Breast epithelium (tissue), 3 donors: ENCODE measurements at regions not wholly inside any gene's neighbourhood (a gene's known extent, or its start where the extent isn't known, plus 50 kb on each side); places are given as distances from the start of the nearest gene placed in this dataset.
A peak's percentile ranks its signal among the peaks of the same experiment; 100 is the strongest.

Source experiments
- POLR2AphosphoS5 ChIP-seq, 3 donors: sonication (generic); formaldehyde crosslinking; IDR thresholded peaks; one replicate each; pipeline ENCODE4 v1.6.1; 2017; ENCODE audit warnings: antibody characterized with exemption in 3 of 3
- TF ChIP-seq, protein P1 (sequence below), 3 donors: fragments of 450-650 bp; IDR thresholded peaks; one replicate each; pipeline ENCODE4 v1.5.1; 2016 to 2017; ENCODE audit warnings: antibody characterized with exemption in 3 of 3, mild to moderate bottlenecking in 3 of 3, moderate library complexity in 3 of 3

DNA sequence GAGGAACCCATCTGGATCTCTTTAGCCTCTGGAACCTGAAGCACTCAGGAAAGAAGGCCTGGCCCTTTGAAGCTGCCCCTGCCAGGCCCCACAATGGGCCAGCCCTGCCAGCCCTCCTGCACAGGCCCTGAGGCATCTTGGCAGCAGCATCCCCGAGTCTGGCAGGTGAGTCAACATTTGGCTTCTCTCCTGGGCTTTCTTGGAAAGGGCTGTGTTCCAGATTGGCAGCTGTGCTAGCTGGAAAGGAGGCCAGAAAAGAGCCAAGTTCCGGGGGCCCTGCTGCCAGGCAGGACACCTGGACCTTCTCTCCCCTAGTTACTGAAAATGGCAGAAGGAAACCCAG lies 187.2 kb downstream of the SHQ1 start:
- TF ChIP-seq, protein P1, sequence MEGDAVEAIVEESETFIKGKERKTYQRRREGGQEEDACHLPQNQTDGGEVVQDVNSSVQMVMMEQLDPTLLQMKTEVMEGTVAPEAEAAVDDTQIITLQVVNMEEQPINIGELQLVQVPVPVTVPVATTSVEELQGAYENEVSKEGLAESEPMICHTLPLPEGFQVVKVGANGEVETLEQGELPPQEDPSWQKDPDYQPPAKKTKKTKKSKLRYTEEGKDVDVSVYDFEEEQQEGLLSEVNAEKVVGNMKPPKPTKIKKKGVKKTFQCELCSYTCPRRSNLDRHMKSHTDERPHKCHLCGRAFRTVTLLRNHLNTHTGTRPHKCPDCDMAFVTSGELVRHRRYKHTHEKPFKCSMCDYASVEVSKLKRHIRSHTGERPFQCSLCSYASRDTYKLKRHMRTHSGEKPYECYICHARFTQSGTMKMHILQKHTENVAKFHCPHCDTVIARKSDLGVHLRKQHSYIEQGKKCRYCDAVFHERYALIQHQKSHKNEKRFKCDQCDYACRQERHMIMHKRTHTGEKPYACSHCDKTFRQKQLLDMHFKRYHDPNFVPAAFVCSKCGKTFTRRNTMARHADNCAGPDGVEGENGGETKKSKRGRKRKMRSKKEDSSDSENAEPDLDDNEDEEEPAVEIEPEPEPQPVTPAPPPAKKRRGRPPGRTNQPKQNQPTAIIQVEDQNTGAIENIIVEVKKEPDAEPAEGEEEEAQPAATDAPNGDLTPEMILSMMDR (IDR thresholded peaks at IDR 0.05), result no peak
- peak; percentile 77 to 85 (median 80) for TF ChIP-seq POLR2AphosphoS5 (IDR thresholded peaks at IDR 0.05)
